ENCODE measurements at regions not wholly inside any gene's neighbourhood (a gene's known extent, or its start where the extent isn't known, plus 50 kb on each side); places are given as distances from the start of the nearest gene placed in this dataset.
"Not testable (repeated sequence)": the region's sequence is repeated elsewhere in the genome, so short reads cannot be mapped to it uniquely, and the experiment has no call there.

DNA sequence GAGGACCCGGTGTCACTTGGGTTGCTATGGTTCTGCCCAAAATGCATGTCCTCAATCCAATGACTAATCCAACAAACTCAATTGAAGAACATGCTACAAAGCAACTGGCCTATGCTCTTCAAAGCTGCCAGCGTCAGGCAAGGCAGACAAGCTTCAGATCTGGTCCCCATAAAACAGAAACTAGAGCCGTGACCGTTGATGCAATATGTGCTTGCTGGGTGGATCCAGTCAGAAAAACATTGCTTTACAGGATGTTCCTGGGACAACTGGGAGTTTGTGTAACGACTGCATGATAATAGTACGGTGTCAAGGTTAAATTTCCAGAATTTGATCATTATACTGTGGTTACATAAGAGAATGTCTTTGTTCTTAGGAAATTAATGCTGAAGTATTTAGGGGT is 120.7 kb upstream of the CTBP2 start:
- DNase-seq (ENCODE audit: low read depth): no peak

DNA sequence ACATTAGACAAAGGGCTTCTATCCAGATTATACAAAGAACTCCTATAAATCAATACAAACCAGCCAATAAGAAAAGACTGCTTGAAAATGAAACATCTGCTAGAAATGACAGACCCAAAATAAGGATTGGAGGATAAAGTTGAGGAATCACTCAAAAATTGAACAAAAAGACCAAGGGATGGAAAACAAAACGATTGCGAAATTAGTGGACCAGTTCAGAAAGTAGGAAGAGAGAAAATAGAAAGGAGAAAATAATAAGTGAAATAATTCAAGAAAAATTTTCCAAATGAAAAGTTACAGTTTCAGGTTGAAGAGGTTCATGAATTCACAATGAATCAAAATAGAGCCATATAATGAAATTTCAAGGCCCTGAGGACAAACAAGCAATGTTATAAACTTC is 115.8 kb upstream of the CTBP2 start:
- no peak for DNase-seq (ENCODE audit: low read depth)

DNA sequence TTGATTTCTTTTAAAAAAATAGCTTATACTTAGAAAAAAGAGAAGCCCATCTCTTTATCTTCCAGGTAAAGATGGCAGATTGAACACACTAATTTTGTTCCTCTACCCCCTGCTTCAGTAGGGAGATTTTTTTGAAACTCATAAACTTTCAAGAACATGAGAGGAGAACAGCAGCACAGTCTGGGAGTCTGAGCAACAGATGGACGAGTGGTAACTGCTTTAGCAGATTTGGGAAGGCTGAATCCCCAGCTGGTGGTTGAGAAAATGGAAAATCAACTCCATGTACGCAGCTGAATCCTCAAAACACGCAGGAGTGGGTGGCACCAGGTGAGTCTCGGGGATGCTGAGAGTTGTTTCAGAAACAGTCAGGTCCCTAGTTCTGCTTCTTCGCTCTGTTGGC is 114.6 kb upstream of the CTBP2 start:
- DNase-seq (ENCODE audit: low read depth): no peak

DNA sequence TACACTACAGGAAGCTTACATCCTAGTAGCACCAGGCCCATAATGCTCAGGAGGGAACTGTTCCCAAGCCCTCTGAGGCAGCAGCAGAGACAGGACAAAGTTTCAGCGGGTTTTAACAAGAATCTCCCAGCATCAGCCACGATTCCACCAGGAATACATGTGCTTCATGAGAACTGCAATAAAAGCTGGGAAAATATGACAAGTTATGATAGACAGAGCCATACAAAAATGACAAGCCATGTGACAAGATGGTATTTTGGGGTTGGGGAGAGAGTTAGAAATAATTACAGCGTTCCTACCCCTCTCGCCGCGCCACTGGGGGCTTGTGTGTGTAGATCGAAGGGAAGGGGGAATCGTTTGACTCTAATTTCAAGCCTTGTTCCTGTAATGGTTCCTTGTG is 112.7 kb upstream of the CTBP2 start:
- DNase-seq (ENCODE audit: low read depth): no peak

DNA sequence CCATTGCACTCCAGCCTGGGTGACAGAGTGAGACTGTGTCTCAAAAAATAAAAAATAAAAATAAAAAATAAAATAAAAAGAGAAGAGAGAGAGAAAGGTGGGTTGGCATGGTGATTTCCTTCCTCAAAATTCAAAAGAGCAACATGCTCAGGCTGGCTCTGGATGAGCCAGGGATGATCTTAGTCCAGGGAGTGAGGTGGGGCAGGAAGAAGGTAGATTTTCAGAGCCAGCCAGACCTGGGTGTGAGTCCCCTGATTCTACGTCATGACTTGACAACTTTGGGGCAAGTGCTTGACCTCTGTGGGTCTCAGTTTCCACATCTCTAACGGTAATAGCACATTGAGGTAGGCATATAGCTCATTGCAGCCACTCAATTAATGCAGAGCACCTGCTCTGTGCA is 109.4 kb upstream of the CTBP2 start:
- DNase-seq (ENCODE audit: low read depth): no peak

DNA sequence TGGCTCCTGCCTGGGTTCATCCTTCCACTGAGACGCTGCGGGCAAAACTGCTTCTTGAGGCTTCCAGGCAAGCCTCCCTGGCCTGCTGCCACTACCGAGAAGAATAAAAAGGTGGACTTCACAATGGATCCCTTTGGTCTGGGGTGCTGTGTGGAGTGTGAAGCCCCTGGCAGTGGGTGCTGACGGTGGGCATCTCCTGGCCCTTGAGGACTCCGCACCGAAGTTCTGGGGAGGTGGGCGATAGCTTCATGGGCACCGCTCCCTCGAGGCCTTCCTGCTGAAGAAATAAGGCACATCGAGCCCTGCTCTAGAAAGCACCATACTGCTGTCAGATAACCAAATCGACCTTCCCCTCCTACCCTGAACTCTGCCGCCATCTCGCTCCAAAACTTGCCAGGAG is 106.6 kb upstream of the CTBP2 start:
- no peak for DNase-seq (ENCODE audit: low read depth)

DNA sequence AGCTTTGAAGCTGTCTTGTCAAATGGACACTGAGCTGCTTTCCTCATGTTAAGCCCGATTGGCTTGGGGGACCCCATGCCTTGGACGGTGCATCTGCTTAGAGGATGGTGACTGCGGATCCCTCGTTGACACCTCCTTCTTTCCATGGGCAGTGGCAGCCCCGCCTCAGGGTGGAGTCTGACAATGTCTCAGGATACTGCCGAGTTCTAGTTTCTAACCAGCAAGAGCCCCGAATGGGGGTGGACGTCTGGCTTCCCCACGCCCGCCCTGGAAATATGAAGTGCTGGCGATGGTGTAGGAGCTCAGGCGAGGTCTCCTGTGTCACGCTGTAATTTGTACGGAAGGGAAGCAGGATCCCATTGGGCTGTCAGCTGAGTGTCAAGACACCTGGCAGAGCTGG is 106.2 kb upstream of the CTBP2 start:
- no peak for DNase-seq (ENCODE audit: low read depth)

DNA sequence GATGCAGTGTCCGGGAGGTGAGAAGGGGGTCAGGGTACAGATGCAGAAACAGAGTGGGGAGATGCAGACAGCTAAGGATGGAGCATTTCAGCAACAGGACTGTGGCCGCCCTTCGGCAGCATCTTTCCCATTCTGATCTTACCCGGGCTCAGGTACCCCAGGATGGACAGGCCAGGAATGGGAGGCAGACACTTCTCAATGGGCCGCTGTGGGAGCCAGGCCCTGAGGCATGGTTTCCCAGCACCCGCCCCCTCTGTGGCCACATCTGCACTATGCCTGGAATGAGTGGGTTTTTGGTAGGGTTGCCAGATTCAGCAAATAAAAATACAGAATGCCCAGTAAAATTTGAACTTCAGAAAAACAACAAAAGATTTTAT is 105.2 kb upstream of the CTBP2 start:
- no peak for DNase-seq (ENCODE audit: low read depth)

DNA sequence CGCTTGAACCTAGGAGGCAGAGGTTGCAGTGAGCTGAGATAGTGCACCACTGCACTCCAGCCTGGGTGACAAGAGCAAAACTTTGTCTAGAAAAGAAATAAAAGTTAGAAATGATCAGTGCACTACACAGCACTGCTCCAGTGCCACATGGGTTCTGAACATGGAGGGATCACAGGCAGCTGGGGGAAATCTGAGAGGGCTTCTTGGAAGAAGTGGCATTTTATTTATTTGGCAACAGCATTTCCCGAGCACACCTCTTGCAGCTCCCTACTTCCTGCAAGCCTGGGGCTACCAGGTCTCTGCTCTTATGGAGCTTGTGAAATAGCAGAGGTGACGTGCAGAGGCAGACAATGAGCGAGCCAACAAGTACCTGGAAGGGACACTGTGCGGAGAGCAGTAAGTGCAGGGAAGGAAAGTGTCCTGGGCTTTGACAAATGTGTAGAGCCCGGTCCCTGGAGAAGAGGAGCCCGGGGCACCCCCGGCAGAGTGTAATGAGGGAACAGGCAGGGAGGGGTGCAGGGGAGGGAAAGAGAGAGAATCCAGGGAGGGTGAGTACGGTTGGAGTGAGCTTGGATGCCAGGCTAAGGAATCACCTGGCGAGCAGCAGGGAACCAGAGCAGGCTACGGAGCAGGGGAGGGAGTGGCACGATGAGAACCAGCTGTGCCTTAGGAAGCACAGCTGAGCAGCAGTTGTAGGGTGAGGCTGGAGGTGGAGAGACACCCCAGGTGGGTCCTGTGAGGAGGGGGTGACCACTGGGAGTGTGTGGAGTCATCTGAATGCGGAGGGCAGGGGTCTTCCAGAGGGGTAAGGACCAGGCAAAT is 104.6 kb upstream of the CTBP2 start:
- DNase-seq (ENCODE audit: low read depth): no peak

DNA sequence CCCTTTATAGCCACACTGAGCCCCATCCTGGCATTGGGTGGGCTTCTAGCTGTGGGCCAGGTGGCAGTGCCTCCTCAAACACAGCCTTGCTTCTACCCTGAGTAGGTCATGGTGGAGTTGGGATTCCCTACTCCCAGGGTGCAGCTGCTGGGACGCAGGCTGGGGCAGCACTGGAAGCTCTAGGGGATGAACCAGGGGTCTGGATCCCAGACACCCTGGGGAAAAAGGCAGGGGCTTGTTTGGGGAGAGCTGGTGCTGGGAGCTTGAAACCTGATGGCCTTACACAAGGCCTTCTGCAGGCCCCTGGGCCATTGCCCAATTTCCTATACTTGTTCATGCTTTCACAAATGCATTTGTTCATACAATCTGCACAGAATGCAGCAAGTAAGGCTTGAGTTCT is 103.7 kb upstream of the CTBP2 start:
- DNase-seq (ENCODE audit: low read depth): no peak

DNA sequence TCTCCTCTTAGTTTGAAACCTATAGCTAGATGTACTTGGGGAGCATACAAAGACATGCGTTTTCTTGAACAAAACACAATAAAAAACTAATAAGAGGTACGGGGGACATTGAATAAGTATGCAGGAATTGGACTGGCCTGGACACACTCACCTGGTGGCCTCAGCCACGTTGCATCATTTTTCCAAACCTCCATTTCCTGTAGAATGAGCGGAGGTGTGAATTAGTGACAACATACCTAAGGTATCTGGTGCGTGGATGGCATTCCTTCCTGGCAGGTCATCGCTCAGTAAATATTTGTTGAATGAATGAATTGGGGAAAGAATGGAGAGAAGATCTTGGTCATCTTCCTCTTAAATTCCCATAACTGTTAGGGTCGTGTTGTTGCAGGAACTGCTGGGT is 103.2 kb upstream of the CTBP2 start:
- no peak for DNase-seq (ENCODE audit: low read depth)

DNA sequence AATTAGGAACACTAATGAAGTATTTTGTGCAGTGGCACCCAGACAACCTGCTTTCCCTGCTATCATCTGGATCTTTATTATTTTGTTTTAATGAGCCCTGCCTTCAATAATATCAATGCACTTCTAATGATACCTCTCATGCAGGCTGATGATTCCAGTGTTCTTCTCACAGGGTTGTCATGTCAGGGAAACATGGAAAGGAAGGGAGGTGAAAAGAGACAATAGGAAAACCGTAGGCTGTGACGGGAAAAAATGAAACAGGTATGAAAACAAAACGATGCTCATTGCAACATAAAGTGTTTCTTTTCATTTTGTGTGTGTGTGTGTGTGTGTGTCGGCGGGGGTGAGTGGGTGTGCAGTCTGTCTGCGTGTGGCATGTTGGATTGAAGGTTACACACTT is 102.6 kb upstream of the CTBP2 start:
- DNase-seq (ENCODE audit: low read depth): no peak

DNA sequence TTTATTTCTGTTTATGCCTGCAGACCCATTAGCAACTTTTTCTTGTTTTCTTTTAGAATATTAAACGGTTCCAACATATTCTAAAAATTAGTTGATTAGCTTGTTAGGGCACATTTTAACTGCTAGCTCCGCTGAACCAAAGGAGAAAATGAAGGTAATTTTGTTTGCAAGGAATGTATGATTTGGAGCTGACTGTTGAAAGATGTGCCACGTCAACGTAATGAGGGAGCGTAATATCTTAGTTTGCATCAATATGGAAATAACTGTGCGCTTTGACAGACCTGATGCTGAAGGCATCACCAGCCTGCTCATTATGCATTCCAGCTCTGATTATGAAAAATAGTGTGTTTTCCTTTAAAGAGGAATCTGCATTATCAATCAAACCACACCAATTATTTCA is 102.0 kb upstream of the CTBP2 start:
- no peak for DNase-seq (ENCODE audit: low read depth)

DNA sequence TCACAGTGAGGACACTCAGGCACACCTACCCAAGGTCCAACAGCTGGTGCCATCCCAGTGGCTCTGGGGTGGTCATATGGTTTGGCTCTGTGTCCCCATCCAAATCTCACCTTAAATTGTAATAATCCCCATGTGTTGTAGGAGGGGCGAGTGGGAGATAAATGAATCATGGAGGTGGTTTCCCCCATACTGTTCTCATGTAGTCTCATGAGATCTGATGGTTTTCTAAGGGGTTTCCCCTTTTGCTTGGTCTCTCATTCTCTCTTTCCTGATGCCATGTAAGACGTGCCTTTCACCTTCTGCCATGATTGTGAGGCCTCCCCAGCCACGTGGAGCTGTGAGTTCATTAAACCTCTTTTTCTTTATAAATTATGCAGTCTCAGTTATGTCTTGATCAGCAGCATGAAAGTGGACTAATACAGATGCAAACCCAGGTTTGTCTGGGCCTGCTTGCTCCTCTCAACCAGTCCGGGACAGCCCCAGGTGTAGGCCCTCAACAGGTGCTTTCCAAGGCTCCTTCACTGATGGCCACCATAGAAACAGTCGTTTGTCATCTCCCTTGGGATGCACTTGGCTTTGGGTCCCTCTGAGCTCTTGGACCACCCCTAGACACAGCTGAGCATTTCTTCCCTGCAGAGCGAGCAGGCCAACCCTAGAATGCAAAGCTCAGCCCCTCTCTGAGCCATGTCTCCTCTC is 101.3 kb upstream of the CTBP2 start:
- no peak for DNase-seq (ENCODE audit: low read depth)

DNA sequence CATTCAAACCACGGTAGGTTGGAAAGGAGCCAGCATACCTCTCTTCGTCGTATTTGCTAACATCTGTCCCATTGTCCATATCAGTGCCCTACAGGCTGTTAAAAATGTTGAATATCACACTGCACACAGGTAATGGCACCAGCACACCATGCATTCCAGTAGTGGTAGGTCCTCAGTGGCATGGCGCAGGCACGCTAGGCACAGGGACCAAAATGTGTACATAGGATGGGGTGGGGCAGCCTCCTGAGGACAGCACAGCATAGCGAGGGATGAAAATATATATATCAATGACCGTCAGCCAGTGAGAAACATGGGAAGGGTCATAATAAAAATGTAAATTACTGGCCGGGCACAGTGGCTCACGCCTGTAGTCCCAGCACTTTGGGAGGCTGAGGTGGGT is 99.9 kb upstream of the CTBP2 start:
- DNase-seq (ENCODE audit: low read depth): no peak

DNA sequence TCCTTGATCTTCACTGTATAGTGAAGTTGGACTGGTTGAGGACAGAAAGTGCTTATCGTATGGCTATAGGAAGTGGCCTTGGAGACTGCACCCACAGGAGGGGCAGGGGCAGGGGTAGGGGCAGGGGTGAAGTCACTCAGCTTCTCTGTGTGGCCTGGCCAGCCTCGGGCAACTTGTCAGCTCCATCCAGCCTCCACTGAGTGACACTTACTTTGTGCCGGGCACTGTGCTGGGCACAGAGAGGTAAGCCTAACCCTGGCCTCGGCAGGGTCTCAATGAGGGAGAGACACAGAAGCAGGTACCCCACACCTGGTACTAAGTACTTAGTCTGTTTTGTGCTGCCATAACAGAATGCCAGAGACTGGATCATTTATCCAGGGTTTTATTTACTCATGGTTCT is 99.3 kb upstream of the CTBP2 start:
- DNase-seq (ENCODE audit: low read depth): no peak

DNA sequence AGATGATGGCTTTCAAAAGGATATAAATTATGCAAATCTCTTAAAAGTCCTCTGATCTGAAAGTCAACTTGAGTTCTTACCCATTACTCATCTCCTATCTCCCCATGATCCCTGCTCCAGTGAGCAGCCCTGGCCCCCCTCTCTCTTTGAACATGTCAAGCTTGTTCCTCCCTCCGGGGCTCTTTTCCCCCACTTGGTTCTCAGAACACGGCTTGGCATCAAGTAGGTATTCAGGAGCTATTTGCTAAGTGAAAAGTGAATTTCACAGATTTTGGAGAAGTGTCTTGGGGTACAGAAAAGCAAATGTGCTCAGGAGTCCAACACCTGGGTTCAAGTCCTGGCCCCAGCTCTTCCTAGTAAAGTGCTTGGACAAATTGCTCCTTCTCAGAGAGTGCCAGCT is 98.3 kb upstream of the CTBP2 start:
- no peak for DNase-seq (ENCODE audit: low read depth)

DNA sequence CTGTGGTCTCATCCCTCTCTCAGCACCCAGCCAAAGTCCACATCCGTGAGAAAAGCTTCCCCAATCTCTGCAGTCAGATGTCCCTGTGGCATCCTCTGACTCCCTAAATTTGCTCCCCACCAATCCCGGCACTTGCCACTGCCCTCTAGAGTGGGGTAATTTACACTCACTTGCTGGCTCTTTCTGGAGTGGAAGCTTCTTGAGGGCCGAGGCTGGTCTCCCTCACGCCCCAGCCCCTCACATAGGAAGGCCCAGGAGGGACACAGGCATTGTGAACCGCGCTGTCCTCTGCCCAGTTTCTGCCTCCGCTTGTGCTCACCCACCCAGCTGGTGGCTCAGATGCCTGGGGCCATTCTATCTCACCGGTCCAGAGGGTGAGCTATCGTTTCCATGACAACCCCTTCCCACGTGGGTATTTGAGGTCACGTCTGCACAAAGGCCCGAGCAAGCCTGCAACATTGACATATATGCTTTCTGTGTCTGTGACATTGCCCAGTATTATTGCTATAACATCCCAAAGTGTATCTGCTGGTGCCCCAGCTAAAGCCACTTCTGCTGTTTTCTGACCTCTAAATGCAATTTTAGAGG is 97.3 kb upstream of the CTBP2 start:
- no peak for DNase-seq (ENCODE audit: low read depth)

DNA sequence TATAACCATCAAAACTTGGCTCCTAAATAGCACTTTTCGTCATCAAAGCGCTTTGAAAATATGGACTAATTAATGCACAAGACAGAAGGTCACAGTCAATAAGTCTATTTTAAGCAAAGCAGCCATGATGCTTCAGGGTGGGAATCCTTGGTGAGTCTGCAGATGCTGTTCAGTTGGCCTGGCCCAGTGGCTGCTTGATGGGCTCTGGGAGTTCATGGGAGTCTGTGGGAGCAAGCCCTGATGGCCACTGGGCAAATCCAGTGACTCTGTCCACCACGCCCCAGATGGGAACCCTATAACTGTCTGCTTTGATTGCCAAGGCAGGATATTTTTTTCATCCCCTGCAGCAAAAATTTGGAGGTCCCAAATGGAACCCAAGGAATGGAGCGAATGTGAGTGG is 95.7 kb upstream of the CTBP2 start:
- no peak for DNase-seq (ENCODE audit: low read depth)

DNA sequence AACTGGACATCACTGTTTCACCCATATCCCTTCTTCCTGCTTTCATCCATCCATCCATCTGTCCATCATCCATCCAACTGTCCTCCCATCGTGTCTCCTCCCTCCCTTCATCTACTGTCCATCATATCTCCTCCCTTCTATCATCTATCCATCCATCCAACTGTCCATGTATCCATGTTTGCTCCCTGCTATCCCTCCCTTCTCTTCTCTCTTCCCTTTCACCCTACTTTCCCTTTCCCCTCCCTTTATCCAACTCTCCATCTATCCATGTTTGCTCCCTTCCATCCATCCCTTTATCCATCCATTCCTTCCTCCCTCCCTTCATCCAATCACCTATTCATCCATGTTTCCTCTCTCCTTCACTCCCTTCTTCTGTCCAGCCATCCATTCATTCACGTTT is 92.6 kb upstream of the CTBP2 start:
- DNase-seq (ENCODE audit: low read depth): no peak

DNA sequence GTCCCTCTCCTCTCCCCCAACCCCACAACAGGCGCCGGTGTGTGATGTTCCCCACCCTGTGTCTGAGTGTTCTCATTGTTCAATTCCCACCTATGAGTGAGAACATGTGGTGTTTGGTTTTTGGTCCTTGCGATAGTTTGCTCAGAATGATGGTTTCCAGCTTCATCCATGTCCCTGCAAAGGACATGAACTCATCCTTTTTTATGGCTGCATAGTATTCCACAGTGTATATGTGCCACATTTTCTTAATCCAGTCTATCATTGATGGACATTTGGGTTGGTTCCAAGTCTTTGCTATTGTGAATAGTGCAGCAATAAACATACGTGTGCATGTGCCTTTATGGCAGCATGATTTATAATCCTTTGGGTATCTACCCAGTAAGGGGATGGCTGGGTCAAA is 90.5 kb upstream of the CTBP2 start:
- not testable (repeated sequence) for DNase-seq (ENCODE audit: low read depth)

DNA sequence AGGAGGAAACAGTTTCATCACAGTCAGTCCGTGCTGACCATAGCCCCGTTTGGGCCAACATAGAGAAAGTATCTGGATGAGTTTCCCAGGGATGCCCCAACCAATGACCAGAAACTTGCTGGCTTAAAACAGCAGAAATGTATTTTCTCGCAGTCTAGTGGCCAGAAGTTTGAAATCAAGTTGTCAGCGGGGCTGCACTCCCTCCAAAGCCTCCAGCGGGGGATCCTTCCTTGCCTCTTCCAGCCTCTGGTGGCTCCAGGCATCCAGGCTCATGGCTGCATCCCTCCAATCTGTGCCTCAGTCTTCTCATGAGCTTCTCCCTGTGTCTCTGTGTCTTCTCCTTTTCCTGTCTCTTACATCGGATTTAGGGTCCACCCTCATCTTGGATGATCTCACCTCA is 89.6 kb upstream of the CTBP2 start:
- no peak for DNase-seq (ENCODE audit: low read depth)

DNA sequence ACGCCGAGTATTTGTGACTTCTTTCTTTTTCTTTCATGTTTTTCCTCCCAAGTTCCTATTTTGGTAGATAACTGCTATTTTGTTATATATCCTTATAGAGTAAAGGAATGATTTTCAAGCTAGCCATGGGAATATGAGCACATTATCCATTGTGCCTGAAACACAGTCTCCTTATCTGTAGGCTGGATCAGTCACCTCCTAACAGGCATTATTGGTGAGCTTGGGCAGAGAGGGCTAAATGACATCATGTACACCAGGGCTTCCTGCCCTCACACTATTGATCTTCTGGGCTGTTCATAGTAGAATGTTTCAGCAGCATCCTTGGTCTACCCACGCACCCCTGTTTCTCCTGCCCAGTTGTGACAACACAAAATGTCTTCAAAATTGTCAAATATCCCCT is 88.1 kb upstream of the CTBP2 start:
- no peak for DNase-seq (ENCODE audit: low read depth)
